ENCODE measurements at regions not wholly inside any gene's neighbourhood (a gene's known extent, or its start where the extent isn't known, plus 50 kb on each side); places are given as distances from the start of the nearest gene placed in this dataset.
A peak's percentile ranks its signal among the peaks of the same experiment; 100 is the strongest.

DNA sequence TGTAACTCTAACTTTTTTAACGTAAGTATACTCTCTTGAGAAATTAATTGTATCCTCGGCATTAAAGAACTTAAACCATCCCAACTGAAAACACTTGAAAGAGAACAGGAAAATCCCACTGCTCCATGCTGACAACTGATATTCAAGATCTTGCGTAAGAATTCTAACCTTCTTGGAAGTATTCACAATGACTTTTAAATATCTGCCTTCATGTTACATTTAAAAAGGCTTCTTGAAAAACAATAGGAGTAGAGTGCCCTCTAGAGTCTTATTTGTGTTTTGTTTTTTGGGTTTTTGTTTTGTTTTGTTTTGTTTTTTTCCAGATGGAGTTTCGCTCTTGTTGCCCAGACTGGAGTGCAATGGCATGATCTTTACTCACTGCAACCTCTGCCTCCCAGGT, 65.4 kb upstream of the DNAJC10 start (continued):
- TF ChIP-seq, protein P1, sequence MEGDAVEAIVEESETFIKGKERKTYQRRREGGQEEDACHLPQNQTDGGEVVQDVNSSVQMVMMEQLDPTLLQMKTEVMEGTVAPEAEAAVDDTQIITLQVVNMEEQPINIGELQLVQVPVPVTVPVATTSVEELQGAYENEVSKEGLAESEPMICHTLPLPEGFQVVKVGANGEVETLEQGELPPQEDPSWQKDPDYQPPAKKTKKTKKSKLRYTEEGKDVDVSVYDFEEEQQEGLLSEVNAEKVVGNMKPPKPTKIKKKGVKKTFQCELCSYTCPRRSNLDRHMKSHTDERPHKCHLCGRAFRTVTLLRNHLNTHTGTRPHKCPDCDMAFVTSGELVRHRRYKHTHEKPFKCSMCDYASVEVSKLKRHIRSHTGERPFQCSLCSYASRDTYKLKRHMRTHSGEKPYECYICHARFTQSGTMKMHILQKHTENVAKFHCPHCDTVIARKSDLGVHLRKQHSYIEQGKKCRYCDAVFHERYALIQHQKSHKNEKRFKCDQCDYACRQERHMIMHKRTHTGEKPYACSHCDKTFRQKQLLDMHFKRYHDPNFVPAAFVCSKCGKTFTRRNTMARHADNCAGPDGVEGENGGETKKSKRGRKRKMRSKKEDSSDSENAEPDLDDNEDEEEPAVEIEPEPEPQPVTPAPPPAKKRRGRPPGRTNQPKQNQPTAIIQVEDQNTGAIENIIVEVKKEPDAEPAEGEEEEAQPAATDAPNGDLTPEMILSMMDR (IDR thresholded peaks at IDR 0.05 in 2 of 3, conservative IDR thresholded peaks at IDR 0.05 in 1 of 3; ENCODE audit: insufficient read depth in 2 of 3, low read depth in 1 of 3, low read length in 3 of 3): peak; percentile 40 to 74 (median 43); a peak in 4 of 6 replicates
- TF ChIP-seq RFX5 (IDR thresholded peaks at IDR 0.05; ENCODE audit: low read depth, low read length): no peak
- no peak for TF ChIP-seq CEBPG (CRISPR knock-in tag; IDR thresholded peaks at IDR 0.05)
- peak; percentile 78 to 80 for TF ChIP-seq CEBPG (tag; conservative IDR thresholded peaks at IDR 0.05 in 1 of 2, IDR thresholded peaks at IDR 0.05 in 1 of 2)
- peak; percentile 81 to 88 for TF ChIP-seq RAD21 (CRISPR knock-in tag; conservative IDR thresholded peaks at IDR 0.05 in 1 of 2, IDR thresholded peaks at IDR 0.05 in 1 of 2)

DNA sequence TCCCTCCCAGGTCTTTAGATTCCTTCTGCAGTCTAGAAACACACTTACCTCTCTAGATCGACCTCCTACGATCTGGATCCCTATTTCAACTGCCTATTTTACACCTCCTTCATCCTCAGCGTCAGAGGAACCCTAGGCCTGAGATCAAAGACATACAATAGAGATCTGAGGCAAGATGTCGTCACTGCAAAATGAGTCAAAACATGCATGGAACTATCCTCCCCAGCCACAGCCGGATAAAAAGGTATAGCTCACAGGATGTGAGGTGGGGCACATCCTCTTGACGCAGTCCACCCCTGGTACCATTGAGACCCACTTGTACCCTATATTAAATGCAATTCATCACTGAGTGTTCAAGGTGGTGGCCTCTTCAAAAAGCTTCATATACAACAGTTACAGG, 63.7 kb upstream of the DNAJC10 start:
- no peak overlapping the region for H3K4me2 ChIP-seq (ENCODE audit: insufficient read depth, low read length)
- H2AFZ ChIP-seq (ENCODE audit: low read depth, low read length): no peak overlapping the region
- no TSS peak for BruUV-seq (replicated peaks)
- no peaks in the 10 kb centered on the region for H3K27me3 ChIP-seq (ENCODE audit: control insufficient read depth in 2 of 2, insufficient read depth in 2 of 2, low read length in 2 of 2)
- intact Hi-C loops (cut with micrococcal nuclease): loop anchor here (10.0 kb wide), 1 partner anchor 688 kb away; no protein-coding TSS in a partner anchor
- no peaks in the 10 kb centered on the region for H3K36me3 ChIP-seq (ENCODE audit: control insufficient read depth, insufficient read depth, low read length)
- ChIA-PET POLR2A (no interaction called here), CTCF (ENCODE audit: low intra/inter-chr PET ratio) (interaction anchor here (3.6 kb wide), 1 partner anchor 466 kb away, joined by 27 read pairs; no protein-coding TSS in a partner anchor)
- in situ Hi-C loops (cut with MboI): loop anchor here (5.0 to 25.0 kb wide), 2 partner anchors 465 to 915 kb away; no protein-coding TSS in a partner anchor
- ATAC-seq (no peak), FAIRE-seq (no peak), DNase-seq (ENCODE audit: extremely low read depth in 1 of 4, low spot score in 3 of 4) (no peak)
- no peaks in the 10 kb centered on the region for H3K9me3 ChIP-seq (replicated peaks; ENCODE audit: control insufficient read depth, insufficient read depth, low read depth, low read length)
- 0% methylated on average over 6 of the region's 6 CpGs for WGBS (ENCODE audit: insufficient coverage, low coverage, missing lambda C conversion rate)
- H3K9ac ChIP-seq (ENCODE audit: insufficient read depth in 1 of 2, low read depth in 2 of 2, low read length in 2 of 2): no peak overlapping the region
- H3K9me1 ChIP-seq (ENCODE audit: control insufficient read depth, insufficient read depth, low read length): no peaks in the 10 kb centered on the region
- no peaks in the 10 kb centered on the region for H4K20me1 ChIP-seq (replicated peaks; ENCODE audit: control insufficient read depth, insufficient read depth, low read length)
- H3K4me1 ChIP-seq (replicated peaks in 1 of 2; ENCODE audit: control insufficient read depth in 2 of 2, insufficient read depth in 2 of 2, low read length in 2 of 2): no peaks in the 10 kb centered on the region
- H3K79me2 ChIP-seq (ENCODE audit: control insufficient read depth, insufficient read depth, low read length): no peaks in the 10 kb centered on the region
- H3K27ac ChIP-seq (ENCODE audit: extremely low read depth, low read depth, low read length): no peak overlapping the region
- no peak overlapping the region for H3K4me3 ChIP-seq
- TF ChIP-seq SIN3A (IDR thresholded peaks at IDR 0.05; ENCODE audit: borderline replicate concordance in 2 of 2, control insufficient read depth in 1 of 2, low read depth in 2 of 2, low read length in 2 of 2): no peak
- TF ChIP-seq ILK (tag; IDR thresholded peaks at IDR 0.05; ENCODE audit: borderline replicate concordance, low read depth): no peak
- TF ChIP-seq NFYB (IDR thresholded peaks at IDR 0.05; ENCODE audit: extremely low read depth, insufficient read length): no peak
- TF ChIP-seq, protein P2, sequence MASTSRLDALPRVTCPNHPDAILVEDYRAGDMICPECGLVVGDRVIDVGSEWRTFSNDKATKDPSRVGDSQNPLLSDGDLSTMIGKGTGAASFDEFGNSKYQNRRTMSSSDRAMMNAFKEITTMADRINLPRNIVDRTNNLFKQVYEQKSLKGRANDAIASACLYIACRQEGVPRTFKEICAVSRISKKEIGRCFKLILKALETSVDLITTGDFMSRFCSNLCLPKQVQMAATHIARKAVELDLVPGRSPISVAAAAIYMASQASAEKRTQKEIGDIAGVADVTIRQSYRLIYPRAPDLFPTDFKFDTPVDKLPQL (IDR thresholded peaks at IDR 0.05; ENCODE audit: extremely low read depth, insufficient read length): no peak
- TF ChIP-seq, protein P3, sequence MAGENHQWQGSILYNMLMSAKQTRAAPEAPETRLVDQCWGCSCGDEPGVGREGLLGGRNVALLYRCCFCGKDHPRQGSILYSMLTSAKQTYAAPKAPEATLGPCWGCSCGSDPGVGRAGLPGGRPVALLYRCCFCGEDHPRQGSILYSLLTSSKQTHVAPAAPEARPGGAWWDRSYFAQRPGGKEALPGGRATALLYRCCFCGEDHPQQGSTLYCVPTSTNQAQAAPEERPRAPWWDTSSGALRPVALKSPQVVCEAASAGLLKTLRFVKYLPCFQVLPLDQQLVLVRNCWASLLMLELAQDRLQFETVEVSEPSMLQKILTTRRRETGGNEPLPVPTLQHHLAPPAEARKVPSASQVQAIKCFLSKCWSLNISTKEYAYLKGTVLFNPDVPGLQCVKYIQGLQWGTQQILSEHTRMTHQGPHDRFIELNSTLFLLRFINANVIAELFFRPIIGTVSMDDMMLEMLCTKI (IDR thresholded peaks at IDR 0.05; ENCODE audit: partially characterized antibody): no peak
- no peak for TF ChIP-seq RBM39 (optimal IDR thresholded peaks at IDR 0.05; ENCODE audit: low read depth, low read length)
- TF ChIP-seq U2AF1 (optimal IDR thresholded peaks at IDR 0.05; ENCODE audit: low read depth, low read length): no peak
- TF ChIP-seq EP300 (IDR thresholded peaks at IDR 0.05; ENCODE audit: low read length): no peak
- no peak for TF ChIP-seq MAFG (tag; conservative IDR thresholded peaks at IDR 0.05)
- no peak for TF ChIP-seq SRSF3 (IDR thresholded peaks at IDR 0.05; ENCODE audit: insufficient read depth, low read length)
- TF ChIP-seq, protein P4, sequence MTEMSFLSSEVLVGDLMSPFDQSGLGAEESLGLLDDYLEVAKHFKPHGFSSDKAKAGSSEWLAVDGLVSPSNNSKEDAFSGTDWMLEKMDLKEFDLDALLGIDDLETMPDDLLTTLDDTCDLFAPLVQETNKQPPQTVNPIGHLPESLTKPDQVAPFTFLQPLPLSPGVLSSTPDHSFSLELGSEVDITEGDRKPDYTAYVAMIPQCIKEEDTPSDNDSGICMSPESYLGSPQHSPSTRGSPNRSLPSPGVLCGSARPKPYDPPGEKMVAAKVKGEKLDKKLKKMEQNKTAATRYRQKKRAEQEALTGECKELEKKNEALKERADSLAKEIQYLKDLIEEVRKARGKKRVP (CRISPR knock-in tag; IDR thresholded peaks at IDR 0.05): no peak

Measured in K562 (cell line).